GM21367 (cell line): ENCODE measurements at regions not wholly inside any gene's neighbourhood (a gene's known extent, or its start where the extent isn't known, plus 50 kb on each side); places are given as distances from the start of the nearest gene placed in this dataset.

Experiments used
- ATAC-seq: cut with Tn5 transposase; IDR thresholded peaks from one replicate; pipeline ENCODE4 v1.9.1; 2021; ENCODE audit not compliant: unreplicated experiment

- no peak for ATAC-seq
These were observed 151.4 kb upstream of the TSHZ2 start for GRCh38 chr20:52820641-52821292.

GRCh38 chr20:52818491-52818890 is 153.7 kb upstream of the TSHZ2 start:
- no peak for ATAC-seq

GRCh38 chr20:52817981-52818380 is 154.2 kb upstream of the TSHZ2 start:
- no peak for ATAC-seq

- no peak for ATAC-seq
These were observed 154.6 kb upstream of the TSHZ2 start for GRCh38 chr20:52817511-52817910.

GRCh38 chr20:52814371-52814770 is 157.8 kb upstream of the TSHZ2 start:
- ATAC-seq, result no peak

- ATAC-seq, result no peak
These were observed 159.8 kb upstream of the TSHZ2 start for GRCh38 chr20:52812231-52812847.

- ATAC-seq, result no peak
These were observed 163.2 kb upstream of the TSHZ2 start for GRCh38 chr20:52809003-52809402.

- ATAC-seq, result no peak
These were observed 165.2 kb upstream of the TSHZ2 start for GRCh38 chr20:52806918-52807317.

GRCh38 chr20:52805843-52806242 is 166.3 kb upstream of the TSHZ2 start:
- ATAC-seq, result no peak

GRCh38 chr20:52805296-52805571 is 166.9 kb upstream of the TSHZ2 start:
- no peak for ATAC-seq

- ATAC-seq, result no peak
These were observed 167.5 kb upstream of the TSHZ2 start for GRCh38 chr20:52804497-52805295.

- no peak for ATAC-seq
These were observed 170.5 kb upstream of the TSHZ2 start for GRCh38 chr20:52801628-52802006.

GRCh38 chr20:52800734-52801627 is 171.2 kb upstream of the TSHZ2 start:
- no peak for ATAC-seq

- ATAC-seq, result no peak
These were observed 173.0 kb upstream of the TSHZ2 start for GRCh38 chr20:52799130-52799529.

- no peak for ATAC-seq
These were observed 174.0 kb upstream of the TSHZ2 start for GRCh38 chr20:52798124-52798523.

- no peak for ATAC-seq
These were observed 177.3 kb upstream of the TSHZ2 start for GRCh38 chr20:52794853-52795252.

- ATAC-seq, result no peak
These were observed 178.7 kb upstream of the TSHZ2 start for GRCh38 chr20:52793339-52793963.

- ATAC-seq, result no peak
These were observed 181.1 kb upstream of the TSHZ2 start for GRCh38 chr20:52791091-52791490.

GRCh38 chr20:52789716-52790115 is 182.4 kb upstream of the TSHZ2 start:
- no peak for ATAC-seq

- no peak for ATAC-seq
These were observed 184.2 kb upstream of the TSHZ2 start for GRCh38 chr20:52787962-52788361.

GRCh38 chr20:52787216-52787615 is 184.9 kb upstream of the TSHZ2 start:
- no peak for ATAC-seq
